ENCODE measurements at regions not wholly inside any gene's neighbourhood (a gene's known extent, or its start where the extent isn't known, plus 50 kb on each side); places are given as distances from the start of the nearest gene placed in this dataset.

GRCh38 chr9:12963537-12963936 lies 188.7 kb downstream of the LURAP1L start:
- H3K4me3 ChIP-seq (ENCODE audit: low read length) = no peak overlapping the region
- H3K36me3 ChIP-seq (replicated peaks; ENCODE audit: insufficient read depth, low read length) = no peaks in the 10 kb centered on the region
- H3K9ac ChIP-seq (ENCODE audit: low read length) = no peak overlapping the region
- H3K4me2 ChIP-seq (ENCODE audit: low read depth, low read length) = no peak overlapping the region
- no peaks in the 10 kb centered on the region for H3K27me3 ChIP-seq (replicated peaks; ENCODE audit: insufficient read depth, low read length)
- no peaks in the 10 kb centered on the region for H3K79me2 ChIP-seq (ENCODE audit: low read length)
- no peaks in the 10 kb centered on the region for H3K9me2 ChIP-seq (replicated peaks; ENCODE audit: insufficient read depth, low read length)
- H3K4me1 ChIP-seq (ENCODE audit: low read length) = peaks cover 19% of the 10 kb centered on the region; the same call in 1 of the 2 replicates
- no peak for DNase-seq
- TF ChIP-seq EZH2phosphoT487 (IDR thresholded peaks at IDR 0.05; ENCODE audit: low read length) (no peak), EZH2 (optimal IDR thresholded peaks at IDR 0.05; ENCODE audit: low read depth, low read length) (no peak), CTCF (IDR thresholded peaks at IDR 0.05; ENCODE audit: low read length) (no peak)
- no peaks in the 10 kb centered on the region for H4K20me1 ChIP-seq (ENCODE audit: insufficient read depth, low read length)
- no peaks in the 10 kb centered on the region for H3K9me3 ChIP-seq (replicated peaks; ENCODE audit: insufficient read depth, low read length)
- no peak overlapping the region for H3K27ac ChIP-seq (ENCODE audit: low read length)
- no peaks in the 10 kb centered on the region for H3F3A ChIP-seq (ENCODE audit: insufficient read depth, low read length)
- H2AFZ ChIP-seq (ENCODE audit: low read length) = no peak overlapping the region

GRCh38 chr9:12964271-12964670 lies 189.5 kb downstream of the LURAP1L start:
- TF ChIP-seq EZH2 (optimal IDR thresholded peaks at IDR 0.05; ENCODE audit: low read depth, low read length) = no peak
- TF ChIP-seq CTCF (IDR thresholded peaks at IDR 0.05; ENCODE audit: low read length) = no peak
- TF ChIP-seq EZH2phosphoT487 (IDR thresholded peaks at IDR 0.05; ENCODE audit: low read length) = no peak
- no peaks in the 10 kb centered on the region for H3K9me2 ChIP-seq (replicated peaks; ENCODE audit: insufficient read depth, low read length)

GRCh38 chr9:12965303-12965702 lies 190.5 kb downstream of the LURAP1L start:
- Histone ChIP-seq H3K4me1 (ENCODE audit: low read length) (0 out of 2 replicates have a peak, but pooled peaks cover 5% of the 10 kb centered on the region), H3K27ac (ENCODE audit: low read length) (no peak overlapping the region), H3K9me2 (replicated peaks; ENCODE audit: insufficient read depth, low read length) (no peaks in the 10 kb centered on the region), H3K9ac (ENCODE audit: low read length) (no peak overlapping the region), H2AFZ (ENCODE audit: low read length) (no peak overlapping the region), H3K79me2 (ENCODE audit: low read length) (no peaks in the 10 kb centered on the region), H3K36me3 (replicated peaks; ENCODE audit: insufficient read depth, low read length) (no peaks in the 10 kb centered on the region), H3K9me3 (replicated peaks; ENCODE audit: insufficient read depth, low read length) (no peaks in the 10 kb centered on the region), H4K20me1 (ENCODE audit: insufficient read depth, low read length) (no peaks in the 10 kb centered on the region), H3F3A (ENCODE audit: insufficient read depth, low read length) (no peaks in the 10 kb centered on the region), H3K4me2 (ENCODE audit: low read depth, low read length) (no peak overlapping the region), H3K4me3 (ENCODE audit: low read length) (no peak overlapping the region), H3K27me3 (replicated peaks; ENCODE audit: insufficient read depth, low read length) (no peaks in the 10 kb centered on the region)
- no peak for TF ChIP-seq CTCF (IDR thresholded peaks at IDR 0.05; ENCODE audit: low read length)
- TF ChIP-seq EZH2 (optimal IDR thresholded peaks at IDR 0.05; ENCODE audit: low read depth, low read length) = no peak
- TF ChIP-seq EZH2phosphoT487 (IDR thresholded peaks at IDR 0.05; ENCODE audit: low read length) = no peak
- DNase-seq = no peak

More at GRCh38 chr9:12964271-12964670, 189.5 kb downstream of the LURAP1L start:
- no peak overlapping the region for H2AFZ ChIP-seq (ENCODE audit: low read length)
- H3K27ac ChIP-seq (ENCODE audit: low read length) = no peak overlapping the region
- H3K9ac ChIP-seq (ENCODE audit: low read length) = no peak overlapping the region
- H3K27me3 ChIP-seq (replicated peaks; ENCODE audit: insufficient read depth, low read length) = no peaks in the 10 kb centered on the region
- no peak overlapping the region for H3K4me2 ChIP-seq (ENCODE audit: low read depth, low read length)
- H4K20me1 ChIP-seq (ENCODE audit: insufficient read depth, low read length) = no peaks in the 10 kb centered on the region
- H3F3A ChIP-seq (ENCODE audit: insufficient read depth, low read length) = no peaks in the 10 kb centered on the region
- no peaks in the 10 kb centered on the region for H3K9me3 ChIP-seq (replicated peaks; ENCODE audit: insufficient read depth, low read length)
- no peaks in the 10 kb centered on the region for H3K36me3 ChIP-seq (replicated peaks; ENCODE audit: insufficient read depth, low read length)
- no peaks in the 10 kb centered on the region for H3K79me2 ChIP-seq (ENCODE audit: low read length)
- peaks cover 15% of the 10 kb centered on the region; the same call in 1 of the 2 replicates for H3K4me1 ChIP-seq (ENCODE audit: low read length)
- H3K4me3 ChIP-seq (ENCODE audit: low read length) = no peak overlapping the region
- no peak for DNase-seq
